Suprapubic skin (tissue), 4 donors: ENCODE measurements at regions not wholly inside any gene's neighbourhood (a gene's known extent, or its start where the extent isn't known, plus 50 kb on each side); places are given as distances from the start of the nearest gene placed in this dataset.

Experiments
- DNase-seq, 2 donors: peaks; one replicate each; pipeline ENCODE4 v3.0.0-alpha.2; 2019; ENCODE audit warnings: low spot score in 2 of 2
- H3K27ac ChIP-seq: fragments of 200-600 bp; sonication (generic); one replicate; pipeline ENCODE4 v1.5.1; 2019
- H3K27me3 ChIP-seq: fragments of 200-600 bp; sonication (generic); one replicate; pipeline ENCODE4 v1.5.1; 2019
- H3K36me3 ChIP-seq: fragments of 200-600 bp; sonication (generic); one replicate; pipeline ENCODE4 v1.5.1; 2019
- H3K4me1 ChIP-seq: fragments of 200-600 bp; sonication (generic); one replicate; pipeline ENCODE4 v1.5.1; 2019
- H3K4me3 ChIP-seq: fragments of 200-600 bp; sonication (generic); one replicate; pipeline ENCODE4 v1.5.1; 2019; ENCODE audit warnings: mild to moderate bottlenecking
- H3K9me3 ChIP-seq: fragments of 200-600 bp; sonication (generic); one replicate; pipeline ENCODE4 v1.5.1; 2019
- CTCF ChIP-seq, 2 donors: fragments of 200-600 bp in 1 of 2; fragments of 450-650 bp in 1 of 2; sonication (generic) in 1 of 2; IDR thresholded peaks; one replicate each; pipeline ENCODE4 v1.5.1; 2016 to 2019; ENCODE audit warnings: antibody characterized with exemption in 2 of 2, mild to moderate bottlenecking in 1 of 2, moderate library complexity in 1 of 2
- EP300 ChIP-seq: sonication (generic); formaldehyde crosslinking; IDR thresholded peaks from one replicate; pipeline ENCODE4 v1.6.1; 2017; ENCODE audit warnings: antibody characterized with exemption
- POLR2A ChIP-seq, 2 donors: fragments of 450-650 bp; IDR thresholded peaks; one replicate each; pipeline ENCODE4 v1.6.1; 2017; ENCODE audit warnings: antibody characterized with exemption in 2 of 2, mild to moderate bottlenecking in 2 of 2, moderate library complexity in 2 of 2
- POLR2AphosphoS5 ChIP-seq, 3 donors: sonication (generic); formaldehyde crosslinking; IDR thresholded peaks; one replicate each; pipeline ENCODE4 v1.6.1; 2017; ENCODE audit warnings: antibody characterized with exemption in 3 of 3
- WGBS: methylation state at CpG from one replicate; pipeline ENCODE4 v1.1.5; 2018; 5-methylcytosine and 5-hydroxymethylcytosine counted together

GRCh38 chr11:134890446-134890845 is 478.4 kb upstream of the B3GAT1 start:
- Histone ChIP-seq H3K4me3 (no peak overlapping the region), H3K9me3 (no peaks in the 10 kb centered on the region), H3K27me3 (peaks cover 8% of the 10 kb centered on the region), H3K36me3 (no peaks in the 10 kb centered on the region), H3K27ac (no peak overlapping the region), H3K4me1 (no peaks in the 10 kb centered on the region)
- no peak for DNase-seq
- TF ChIP-seq POLR2A (IDR thresholded peaks at IDR 0.05): no peak
- TF ChIP-seq CTCF (IDR thresholded peaks at IDR 0.05): no peak
- no peak for TF ChIP-seq POLR2AphosphoS5 (IDR thresholded peaks at IDR 0.05)
- no peak for TF ChIP-seq EP300
- WGBS: 72% methylated on average over 4 of the region's 5 CpGs

DNA sequence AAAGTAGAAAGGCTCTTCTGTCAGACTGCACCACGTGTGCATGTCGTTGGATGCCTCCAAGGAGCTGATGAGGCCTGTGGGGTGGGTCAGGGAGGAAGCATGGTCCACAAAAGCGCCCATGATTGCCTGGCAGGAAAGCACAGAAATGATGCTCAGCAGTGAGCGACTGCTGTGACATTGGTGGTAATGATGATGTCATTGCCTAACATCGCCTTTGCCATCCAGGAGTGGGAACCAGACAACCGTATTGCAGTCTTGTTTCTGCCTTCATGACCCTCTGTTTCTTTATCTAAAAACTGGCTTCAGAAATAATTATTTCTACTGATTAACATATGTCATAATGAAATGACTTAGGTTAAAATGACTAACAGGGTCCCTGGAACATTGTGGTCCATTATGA is 477.8 kb upstream of the B3GAT1 start:
- H3K4me1 ChIP-seq: no peaks in the 10 kb centered on the region
- TF ChIP-seq CTCF (IDR thresholded peaks at IDR 0.05): no peak
- TF ChIP-seq POLR2AphosphoS5 (IDR thresholded peaks at IDR 0.05): no peak
- peaks cover 12% of the 10 kb centered on the region for H3K27me3 ChIP-seq
- no peaks in the 10 kb centered on the region for H3K9me3 ChIP-seq
- WGBS: 83% methylated on average over 6 of the region's 6 CpGs
- no peak for DNase-seq
- H3K36me3 ChIP-seq: no peaks in the 10 kb centered on the region
- no peak overlapping the region for H3K27ac ChIP-seq
- no peak overlapping the region for H3K4me3 ChIP-seq

DNA sequence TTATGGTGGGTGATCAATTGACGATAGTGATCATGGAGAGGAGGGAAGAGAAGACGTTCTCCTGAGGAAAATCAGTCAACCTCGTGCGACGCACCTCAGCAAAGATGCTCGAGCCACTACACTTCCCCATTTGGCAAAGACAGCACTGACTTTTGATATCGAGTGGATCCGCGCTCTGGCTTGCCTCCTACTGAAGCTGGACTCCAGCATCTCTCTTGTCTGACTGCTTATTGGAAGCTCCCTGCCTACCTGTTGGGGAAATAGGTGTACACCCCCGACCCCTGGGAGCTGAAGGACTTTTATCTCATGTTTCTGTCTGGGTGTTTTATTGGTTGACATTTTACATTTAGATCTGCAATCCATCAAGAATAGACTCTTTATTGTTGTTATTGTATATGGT is 476.8 kb upstream of the B3GAT1 start:
- Histone ChIP-seq H3K4me1 (no peaks in the 10 kb centered on the region), H3K4me3 (no peak overlapping the region), H3K27ac (no peak overlapping the region), H3K9me3 (no peaks in the 10 kb centered on the region), H3K36me3 (no peaks in the 10 kb centered on the region), H3K27me3 (peaks cover 14% of the 10 kb centered on the region)
- 86% methylated on average over 10 of the region's 10 CpGs for WGBS
- DNase-seq: no peak
- TF ChIP-seq POLR2AphosphoS5 (IDR thresholded peaks at IDR 0.05) (no peak), POLR2A (IDR thresholded peaks at IDR 0.05) (no peak), CTCF (IDR thresholded peaks at IDR 0.05) (no peak), EP300 (no peak)

GRCh38 chr11:134887896-134888295 is 475.9 kb upstream of the B3GAT1 start:
- H3K27ac ChIP-seq: no peak overlapping the region
- no peaks in the 10 kb centered on the region for H3K9me3 ChIP-seq
- no peak for DNase-seq
- peaks cover 14% of the 10 kb centered on the region for H3K27me3 ChIP-seq
- WGBS: 76% methylated on average over 4 of the region's 4 CpGs
- TF ChIP-seq CTCF (IDR thresholded peaks at IDR 0.05): no peak
- TF ChIP-seq POLR2A (IDR thresholded peaks at IDR 0.05): no peak
- no peak for TF ChIP-seq POLR2AphosphoS5 (IDR thresholded peaks at IDR 0.05)
- TF ChIP-seq EP300: no peak
- no peaks in the 10 kb centered on the region for H3K4me1 ChIP-seq
- H3K36me3 ChIP-seq: no peaks in the 10 kb centered on the region
- H3K4me3 ChIP-seq: no peak overlapping the region

GRCh38 chr11:134883484-134883883 is 471.4 kb upstream of the B3GAT1 start:
- WGBS: 74% methylated on average over 8 of the region's 8 CpGs
- Histone ChIP-seq H3K4me3 (no peak overlapping the region), H3K36me3 (no peaks in the 10 kb centered on the region), H3K9me3 (no peaks in the 10 kb centered on the region), H3K27me3 (peaks cover 22% of the 10 kb centered on the region), H3K27ac (no peak overlapping the region), H3K4me1 (no peaks in the 10 kb centered on the region)
- no peak for DNase-seq
- no peak for TF ChIP-seq POLR2A (IDR thresholded peaks at IDR 0.05)
- no peak for TF ChIP-seq EP300
- no peak for TF ChIP-seq POLR2AphosphoS5 (IDR thresholded peaks at IDR 0.05)
- no peak for TF ChIP-seq CTCF (IDR thresholded peaks at IDR 0.05)
